Type B pancreatic cell (in vitro differentiated cells): ENCODE measurements at regions not wholly inside any gene's neighbourhood (a gene's known extent, or its start where the extent isn't known, plus 50 kb on each side); places are given as distances from the start of the nearest gene placed in this dataset.

Source experiments
- DNase-seq: peaks from one replicate; pipeline ENCODE4 v3.0.0; 2021; ENCODE audit warnings: mixed read lengths; ENCODE audit not compliant: unreplicated experiment; ENCODE audit errors: extremely low spot score
- H3K27ac Mint-ChIP-seq: 2 replicates; pipeline ENCODE4 v1.8.0; 2021; ENCODE audit warnings: mild to moderate bottlenecking, mixed read lengths
- H3K27me3 Mint-ChIP-seq: 2 replicates; pipeline ENCODE4 v1.8.0; 2021; ENCODE audit warnings: mixed read lengths
- H3K36me3 Mint-ChIP-seq: 2 replicates; pipeline ENCODE4 v1.8.0; 2021; ENCODE audit warnings: mixed read lengths
- H3K4me1 Mint-ChIP-seq: one replicate; pipeline ENCODE4 v1.8.0; 2021; ENCODE audit warnings: mixed read lengths; ENCODE audit not compliant: unreplicated experiment
- H3K4me3 Mint-ChIP-seq: 2 replicates; pipeline ENCODE4 v1.8.0; 2021; ENCODE audit warnings: mild to moderate bottlenecking, mixed read lengths
- H3K9me3 Mint-ChIP-seq: 2 replicates; pipeline ENCODE4 v1.8.0; 2021; ENCODE audit warnings: mixed read lengths
- CTCF ChIP-seq: fragments of 200-600 bp; sonication (generic); conservative IDR thresholded peaks from 2 replicates; pipeline ENCODE4 v1.5.0; 2021; ENCODE audit warnings: antibody characterized with exemption, mild to moderate bottlenecking

GRCh38 chr4:16952896-16953630 is 54.6 kb upstream of the LDB2 start:
- no peaks in the 10 kb centered on the region for H3K36me3 Mint-ChIP-seq
- no peaks in the 10 kb centered on the region for H3K27me3 Mint-ChIP-seq
- peaks cover 12% of the 10 kb centered on the region for H3K4me1 Mint-ChIP-seq
- no peak for DNase-seq
- H3K9me3 Mint-ChIP-seq, result peaks cover 11% of the 10 kb centered on the region
- no peak for TF ChIP-seq CTCF
- H3K4me3 Mint-ChIP-seq, result no peak overlapping the region
- H3K27ac Mint-ChIP-seq, result no peak overlapping the region

GRCh38 chr4:16952462-16952871 is 54.0 kb upstream of the LDB2 start:
- no peak for TF ChIP-seq CTCF
- H3K4me3 Mint-ChIP-seq, result no peak overlapping the region
- no peaks in the 10 kb centered on the region for H3K27me3 Mint-ChIP-seq
- H3K4me1 Mint-ChIP-seq, result peaks cover 12% of the 10 kb centered on the region
- no peaks in the 10 kb centered on the region for H3K36me3 Mint-ChIP-seq
- no peak overlapping the region for H3K27ac Mint-ChIP-seq
- DNase-seq, result no peak
- H3K9me3 Mint-ChIP-seq, result peaks cover 11% of the 10 kb centered on the region
